Mesendoderm (in vitro differentiated cells): ENCODE measurements at regions not wholly inside any gene's neighbourhood (a gene's known extent, or its start where the extent isn't known, plus 50 kb on each side); places are given as distances from the start of the nearest gene placed in this dataset.

Experiments used
- DNase-seq: peaks from one replicate; pipeline ENCODE4 v3.0.0; 2013
- H2AK5ac ChIP-seq: 2 replicates; pipeline ENCODE4 v1.6.1; 2013; ENCODE audit warnings: low read length, inconsistent platforms
- H2BK120ac ChIP-seq: 2 replicates; pipeline ENCODE4 v1.6.1; 2013; ENCODE audit warnings: low read depth, mild to moderate bottlenecking, low read length, moderate library complexity, mixed read lengths
- H2BK15ac ChIP-seq: replicated peaks from 2 replicates; pipeline ENCODE4 v1.6.1; 2013; ENCODE audit warnings: low read depth, mild to moderate bottlenecking, moderate library complexity
- H2BK5ac ChIP-seq: 2 replicates; pipeline ENCODE4 v1.6.1; 2013; ENCODE audit warnings: low read length, inconsistent platforms
- H3K18ac ChIP-seq: 2 replicates; pipeline ENCODE4 v1.6.1; 2013; ENCODE audit warnings: mild to moderate bottlenecking, low read length, mixed read lengths
- H3K23ac ChIP-seq: one replicate; pipeline ENCODE4 v1.6.1; 2013; ENCODE audit warnings: low read length
- H3K27ac ChIP-seq: 2 replicates; pipeline ENCODE4 v1.5.1; 2013; ENCODE audit warnings: low read depth, mild to moderate bottlenecking, inconsistent platforms, low read length, moderate library complexity
- H3K27me3 ChIP-seq: 2 replicates; pipeline ENCODE4 v1.6.1; 2013; ENCODE audit warnings: low read length, control low read depth, mild to moderate bottlenecking, inconsistent platforms; ENCODE audit not compliant: insufficient read depth, poor library complexity
- H3K36me3 ChIP-seq: 2 replicates; pipeline ENCODE4 v1.6.1; 2013; ENCODE audit warnings: low read length, inconsistent platforms; ENCODE audit not compliant: control insufficient read depth, insufficient read depth
- H3K4ac ChIP-seq: one replicate; pipeline ENCODE4 v1.6.1; 2013; ENCODE audit warnings: low read depth, mild to moderate bottlenecking, low read length, moderate library complexity
- H3K4me1 ChIP-seq: 2 replicates; pipeline ENCODE4 v1.6.1; 2013; ENCODE audit warnings: low read depth, low read length, inconsistent platforms; ENCODE audit not compliant: control insufficient read depth
- H3K4me2 ChIP-seq: 2 replicates; pipeline ENCODE4 v1.6.1; 2013; ENCODE audit warnings: low read length
- H3K4me3 ChIP-seq: 2 replicates; pipeline ENCODE4 v1.5.1; 2013; ENCODE audit warnings: mild to moderate bottlenecking, low read length
- H3K56ac ChIP-seq: one replicate; pipeline ENCODE4 v1.6.1; 2013; ENCODE audit warnings: low read length
- H3K79me1 ChIP-seq: 2 replicates; pipeline ENCODE4 v1.6.1; 2013; ENCODE audit warnings: low read length, inconsistent platforms
- H3K79me2 ChIP-seq: 2 replicates; pipeline ENCODE4 v1.6.1; 2013; ENCODE audit warnings: mild to moderate bottlenecking, low read length; ENCODE audit not compliant: control insufficient read depth, insufficient read depth
- H3K9ac ChIP-seq: 2 replicates; pipeline ENCODE4 v1.6.1; 2013; ENCODE audit warnings: low read length, inconsistent platforms
- H4K5ac ChIP-seq: one replicate; pipeline ENCODE4 v1.6.1; 2013; ENCODE audit warnings: low read length
- H4K8ac ChIP-seq: one replicate; pipeline ENCODE4 v1.6.1; 2013; ENCODE audit warnings: low read depth, mild to moderate bottlenecking, control low read depth, low read length, moderate library complexity
- WGBS: extraction: QIAGEN DNeasy Blood & Tissue Kit; methylation state at CpG from one replicate; pipeline ENCODE4 v1.1.7; 2013; ENCODE audit warnings: low lambda C conversion rate, missing lambda C conversion rate; ENCODE audit not compliant: insufficient coverage; ENCODE audit errors: extremely low coverage; 5-methylcytosine and 5-hydroxymethylcytosine counted together

DNA sequence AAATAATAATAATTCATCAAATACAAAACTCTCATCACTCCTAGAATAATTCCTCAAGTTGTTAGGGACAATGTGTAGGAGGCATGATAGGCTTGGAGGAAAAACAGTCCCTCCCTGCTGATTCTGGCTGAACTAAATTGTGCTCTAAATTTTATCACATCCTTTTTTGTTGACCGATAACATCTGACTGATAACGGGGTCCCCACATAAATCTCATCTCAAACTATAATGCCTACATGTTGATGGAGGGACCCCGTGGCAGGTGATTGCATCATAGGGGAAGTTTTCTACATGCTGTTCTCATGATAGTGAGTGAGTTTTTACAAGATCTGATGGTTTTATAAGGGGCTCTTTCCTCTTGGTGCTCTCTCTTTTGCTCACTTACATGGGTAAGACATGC is 1043.5 kb upstream of the SORCS1 start:
- no peak overlapping the region for H2BK15ac ChIP-seq
- H3K56ac ChIP-seq, result no peak overlapping the region
- no peak overlapping the region for H3K4ac ChIP-seq
- no peak overlapping the region for H2AK5ac ChIP-seq
- no peaks in the 10 kb centered on the region for H3K4me1 ChIP-seq
- H3K4me3 ChIP-seq, result no peak overlapping the region
- no peaks in the 10 kb centered on the region for H3K79me2 ChIP-seq
- H3K79me1 ChIP-seq, result no peaks in the 10 kb centered on the region
- H4K8ac ChIP-seq, result no peak overlapping the region
- no peak overlapping the region for H4K5ac ChIP-seq
- H3K27me3 ChIP-seq, result no peaks in the 10 kb centered on the region
- no peak overlapping the region for H2BK120ac ChIP-seq
- no peak overlapping the region for H3K9ac ChIP-seq
- WGBS, result no CpG with 5 or more reads among the region's 3 CpGs
- no peak overlapping the region for H3K23ac ChIP-seq
- no peak overlapping the region for H3K4me2 ChIP-seq
- no peak for DNase-seq
- no peak overlapping the region for H3K18ac ChIP-seq
- H3K27ac ChIP-seq, result no peak overlapping the region
- no peak overlapping the region for H2BK5ac ChIP-seq
- no peaks in the 10 kb centered on the region for H3K36me3 ChIP-seq

DNA sequence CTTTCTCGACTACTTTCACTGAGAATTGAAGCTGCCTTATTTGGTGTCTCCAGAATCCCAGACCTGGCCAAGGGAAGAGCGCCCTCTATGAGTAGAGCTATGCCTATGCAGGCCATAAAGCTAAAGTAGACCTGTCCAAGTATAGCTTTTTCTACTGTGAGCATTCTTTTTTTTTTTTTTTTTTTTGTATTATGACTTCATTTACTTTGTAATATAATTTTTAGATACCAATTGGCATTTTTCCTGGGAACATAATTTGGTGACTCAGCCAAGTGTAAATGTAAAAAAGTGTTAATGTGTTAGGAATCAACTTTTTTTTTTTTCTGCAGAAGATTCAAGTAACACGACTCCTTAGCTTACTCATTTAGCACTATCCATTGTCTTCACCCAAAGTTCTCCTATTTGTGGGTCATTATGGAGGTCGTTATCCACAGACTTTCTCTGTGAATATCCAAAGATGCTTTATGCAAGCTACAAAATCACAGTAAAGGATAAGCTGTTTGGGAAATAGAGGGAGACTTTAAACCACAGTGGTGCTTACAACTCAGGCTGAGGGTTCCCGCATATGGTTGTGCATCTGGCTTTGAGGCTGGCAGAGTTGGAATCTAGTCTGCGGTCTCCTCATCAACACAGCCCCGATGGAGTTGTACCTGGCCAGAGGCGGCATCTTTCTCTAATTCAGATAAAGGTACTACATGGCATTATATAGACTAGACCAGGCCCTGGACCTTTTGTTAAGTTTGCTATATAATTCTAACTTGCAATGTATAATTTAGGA is 1040.2 kb upstream of the SORCS1 start:
- H2BK5ac ChIP-seq, result no peak overlapping the region
- H3K27me3 ChIP-seq, result no peaks in the 10 kb centered on the region
- no peak overlapping the region for H2BK120ac ChIP-seq
- H3K79me2 ChIP-seq, result no peaks in the 10 kb centered on the region
- no peaks in the 10 kb centered on the region for H3K4me1 ChIP-seq
- H3K56ac ChIP-seq, result no peak overlapping the region
- no CpG with 5 or more reads among the region's 8 CpGs for WGBS
- H2BK15ac ChIP-seq, result no peak overlapping the region
- H3K36me3 ChIP-seq, result no peaks in the 10 kb centered on the region
- no peak overlapping the region for H2AK5ac ChIP-seq
- H3K4me2 ChIP-seq, result no peak overlapping the region
- no peak overlapping the region for H4K5ac ChIP-seq
- no peaks in the 10 kb centered on the region for H3K79me1 ChIP-seq
- no peak overlapping the region for H4K8ac ChIP-seq
- peak; percentile 76 for DNase-seq
- H3K4me3 ChIP-seq, result no peak overlapping the region
- no peak overlapping the region for H3K23ac ChIP-seq
- no peak overlapping the region for H3K4ac ChIP-seq
- H3K9ac ChIP-seq, result no peak overlapping the region
- no peak overlapping the region for H3K27ac ChIP-seq
- H3K18ac ChIP-seq, result no peak overlapping the region

GRCh38 chr10:108203905-108204527 is 1039.5 kb upstream of the SORCS1 start:
- Histone ChIP-seq H3K4me1 (no peaks in the 10 kb centered on the region), H3K79me2 (no peaks in the 10 kb centered on the region), H3K4me2 (no peak overlapping the region), H3K18ac (no peak overlapping the region), H2BK120ac (no peak overlapping the region), H3K4me3 (no peak overlapping the region), H3K79me1 (no peaks in the 10 kb centered on the region), H3K27me3 (no peaks in the 10 kb centered on the region), H3K9ac (no peak overlapping the region), H3K4ac (no peak overlapping the region), H2BK15ac (no peak overlapping the region), H4K8ac (no peak overlapping the region), H3K27ac (no peak overlapping the region), H2AK5ac (no peak overlapping the region), H4K5ac (no peak overlapping the region), H3K36me3 (no peaks in the 10 kb centered on the region), H3K23ac (no peak overlapping the region), H3K56ac (no peak overlapping the region), H2BK5ac (no peak overlapping the region)
- no CpG with 5 or more reads among the region's 3 CpGs for WGBS
- no peak for DNase-seq

- Histone ChIP-seq H3K23ac (no peak overlapping the region), H4K8ac (no peak overlapping the region), H3K4ac (no peak overlapping the region), H3K27me3 (no peaks in the 10 kb centered on the region), H3K18ac (no peak overlapping the region), H4K5ac (no peak overlapping the region), H3K4me3 (no peak overlapping the region), H3K27ac (no peak overlapping the region), H3K9ac (no peak overlapping the region), H2BK5ac (no peak overlapping the region), H3K79me2 (no peaks in the 10 kb centered on the region), H2BK15ac (no peak overlapping the region), H3K36me3 (no peaks in the 10 kb centered on the region), H3K56ac (no peak overlapping the region), H2AK5ac (no peak overlapping the region), H3K4me1 (no peaks in the 10 kb centered on the region), H2BK120ac (no peak overlapping the region), H3K79me1 (no peaks in the 10 kb centered on the region), H3K4me2 (no peak overlapping the region)
- WGBS, result no CpG with 5 or more reads among the region's 3 CpGs
- no peak for DNase-seq
Measured at GRCh38 chr10:108187408-108188012, 1023.0 kb upstream of the SORCS1 start.

DNA sequence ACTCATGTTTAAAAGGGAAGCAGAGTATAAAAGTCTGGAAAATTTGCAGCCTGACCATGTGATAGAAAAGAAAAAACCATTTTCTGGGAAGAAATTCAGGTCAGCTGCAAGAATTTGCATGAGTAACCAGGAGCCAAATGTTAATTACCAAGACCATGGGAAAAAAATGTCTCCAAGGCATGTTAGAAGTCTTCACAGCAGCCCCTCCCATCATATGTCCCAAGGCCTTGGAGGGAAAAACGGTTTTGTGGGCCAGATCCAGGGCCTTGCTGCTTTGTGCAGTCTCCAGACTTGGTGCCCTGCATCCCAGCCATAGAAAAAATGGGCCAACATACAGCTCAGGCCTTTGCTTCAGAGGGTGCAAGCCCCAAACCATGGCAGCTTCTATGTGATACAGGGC is 1019.6 kb upstream of the SORCS1 start:
- no peak overlapping the region for H2BK15ac ChIP-seq
- H3K9ac ChIP-seq, result no peak overlapping the region
- H3K4me2 ChIP-seq, result no peak overlapping the region
- no peak overlapping the region for H2BK5ac ChIP-seq
- no peak overlapping the region for H3K23ac ChIP-seq
- no peaks in the 10 kb centered on the region for H3K27me3 ChIP-seq
- H3K4me1 ChIP-seq, result no peaks in the 10 kb centered on the region
- no peak overlapping the region for H3K27ac ChIP-seq
- H3K56ac ChIP-seq, result no peak overlapping the region
- H3K18ac ChIP-seq, result no peak overlapping the region
- H3K79me1 ChIP-seq, result no peaks in the 10 kb centered on the region
- no peak for DNase-seq
- H4K8ac ChIP-seq, result no peak overlapping the region
- no peaks in the 10 kb centered on the region for H3K79me2 ChIP-seq
- no peak overlapping the region for H2BK120ac ChIP-seq
- H3K36me3 ChIP-seq, result no peaks in the 10 kb centered on the region
- H4K5ac ChIP-seq, result no peak overlapping the region
- no peak overlapping the region for H2AK5ac ChIP-seq
- no peak overlapping the region for H3K4ac ChIP-seq
- H3K4me3 ChIP-seq, result no peak overlapping the region
- WGBS, result no CpG with 5 or more reads among the region's 1 CpG
